GM23338 (cell line): ENCODE measurements at regions not wholly inside any gene's neighbourhood (a gene's known extent, or its start where the extent isn't known, plus 50 kb on each side); places are given as distances from the start of the nearest gene placed in this dataset.

Experiments used
- ATAC-seq: fragments of 200-7000 bp; cut with Tn5 transposase; 3 replicates; pipeline ENCODE4 v1.9.1; 2020
- DNase-seq: peaks from one replicate; pipeline ENCODE4 v3.0.0-alpha.2; 2015; ENCODE audit warnings: low spot score
- H2AFZ ChIP-seq: fragments of 200-600 bp; sonication (generic); 2 replicates; pipeline ENCODE4 v1.8.0; 2016; ENCODE audit warnings: antibody characterized with exemption, mild to moderate bottlenecking, moderate library complexity
- H3F3A ChIP-seq: fragments of 200-600 bp; sonication (generic); replicated peaks from 2 replicates; pipeline ENCODE4 v1.8.0; 2017; ENCODE audit warnings: antibody characterized with exemption, mixed run types, low read depth
- H3K27ac ChIP-seq: fragments of 200-600 bp; sonication (generic); 2 replicates; pipeline ENCODE4 v1.6.1; 2016; ENCODE audit warnings: low read depth
- H3K27me3 ChIP-seq: fragments of 200-600 bp; sonication (generic); 2 replicates; pipeline ENCODE4 v1.8.0; 2016; ENCODE audit warnings: mild to moderate bottlenecking, mixed run types, moderate library complexity; ENCODE audit not compliant: insufficient read depth
- H3K36me3 ChIP-seq: fragments of 200-600 bp; sonication (generic); 2 replicates; pipeline ENCODE4 v1.8.0; 2016; ENCODE audit warnings: mild to moderate bottlenecking; ENCODE audit not compliant: insufficient read depth
- H3K4me1 ChIP-seq: fragments of 200-600 bp; sonication (generic); 2 replicates; pipeline ENCODE4 v1.8.0; 2016; ENCODE audit warnings: mild to moderate bottlenecking, moderate library complexity; ENCODE audit not compliant: insufficient read depth
- H3K4me2 ChIP-seq: fragments of 200-600 bp; sonication (generic); 2 replicates; pipeline ENCODE4 v1.7.1; 2017; ENCODE audit warnings: mixed run types
- H3K4me3 ChIP-seq: fragments of 200-600 bp; sonication (generic); 2 replicates; pipeline ENCODE4 v1.6.1; 2016; ENCODE audit warnings: mixed run types
- H3K79me2 ChIP-seq: fragments of 200-600 bp; sonication (generic); replicated peaks from 2 replicates; pipeline ENCODE4 v1.8.0; 2017; ENCODE audit warnings: mild to moderate bottlenecking; ENCODE audit not compliant: insufficient read depth
- H3K9me2 ChIP-seq: fragments of 200-600 bp; sonication (generic); 2 replicates; pipeline ENCODE4 v1.8.0; 2017; ENCODE audit not compliant: insufficient read depth
- H4K20me1 ChIP-seq: fragments of 200-600 bp; sonication (generic); replicated peaks from 2 replicates; pipeline ENCODE4 v1.8.0; 2017; ENCODE audit warnings: mild to moderate bottlenecking; ENCODE audit not compliant: insufficient read depth
- H3K27ac Mint-ChIP-seq: 2 replicates; pipeline ENCODE4 v1.8.0; 2020; ENCODE audit warnings: inconsistent platforms, mild to moderate bottlenecking, moderate library complexity, mixed read lengths
- H3K27me3 Mint-ChIP-seq: 3 replicates; pipeline ENCODE4 v1.8.0; 2022; ENCODE audit warnings: low read depth, mild to moderate bottlenecking, moderate library complexity, mixed read lengths, inconsistent platforms; ENCODE audit not compliant: insufficient read depth, poor library complexity
- H3K36me3 Mint-ChIP-seq: 3 replicates; pipeline ENCODE4 v1.8.0; 2021; ENCODE audit warnings: low read depth, mild to moderate bottlenecking, inconsistent platforms, moderate library complexity, mixed read lengths
- H3K4me1 Mint-ChIP-seq: 3 replicates; pipeline ENCODE4 v1.8.0; 2020; ENCODE audit warnings: mild to moderate bottlenecking, inconsistent platforms, mixed read lengths
- H3K4me3 Mint-ChIP-seq: 3 replicates; pipeline ENCODE4 v1.8.0; 2021; ENCODE audit warnings: moderate library complexity, mild to moderate bottlenecking, inconsistent platforms, mixed read lengths
- H3K9me3 Mint-ChIP-seq: 3 replicates; pipeline ENCODE4 v1.8.0; 2020; ENCODE audit warnings: moderate library complexity, mild to moderate bottlenecking, inconsistent platforms, mixed read lengths
- CREB1 ChIP-seq: fragments of 250-450 bp; sonication (Bioruptor Pico); IDR thresholded peaks from 2 replicates; pipeline ENCODE4 v1.5.0; 2020; ENCODE audit warnings: low read depth, mild to moderate bottlenecking, moderate library complexity
- CTCF ChIP-seq, 2 experiments: fragments of 200-600 bp in 1 of 2; sonication (generic) in 1 of 2; conservative IDR thresholded peaks; 2 replicates each; pipeline versions ENCODE4 v1.5.1 to v1.6.1; 2016 to 2017; ENCODE audit warnings: antibody characterized with exemption in 2 of 2, low read depth in 2 of 2, mild to moderate bottlenecking in 2 of 2, moderate library complexity in 1 of 2
- ETS1 ChIP-seq: IDR thresholded peaks from 2 replicates; pipeline ENCODE4 v1.6.1; 2016; ENCODE audit warnings: antibody characterized with exemption
- EZH2 ChIP-seq: fragments of 200-600 bp; sonication (generic); IDR thresholded peaks from one replicate; pipeline ENCODE4 v1.8.0; 2017; ENCODE audit warnings: antibody characterized with exemption, mild to moderate bottlenecking, low read depth; ENCODE audit not compliant: unreplicated experiment
- EZH2phosphoT487 ChIP-seq: fragments of 200-600 bp; sonication (generic); IDR thresholded peaks from one replicate; pipeline ENCODE4 v1.8.1; 2018; ENCODE audit warnings: antibody characterized with exemption; ENCODE audit not compliant: unreplicated experiment
- JUNB ChIP-seq: IDR thresholded peaks from one replicate; pipeline ENCODE4 v1.6.1; 2016; ENCODE audit warnings: antibody characterized with exemption; ENCODE audit not compliant: unreplicated experiment
- NANOG ChIP-seq: IDR thresholded peaks from 2 replicates; pipeline ENCODE4 v1.6.1; 2016; ENCODE audit warnings: antibody characterized with exemption, borderline replicate concordance
- POLR2AphosphoS5 ChIP-seq: IDR thresholded peaks from 2 replicates; pipeline ENCODE4 v1.6.1; 2016; ENCODE audit warnings: antibody characterized with exemption, low read depth
- REST ChIP-seq: IDR thresholded peaks from one replicate; pipeline ENCODE4 v1.6.1; 2018; ENCODE audit warnings: antibody characterized with exemption; ENCODE audit not compliant: unreplicated experiment
- STAT1 ChIP-seq: IDR thresholded peaks from one replicate; pipeline ENCODE4 v1.6.1; 2016; ENCODE audit warnings: antibody characterized with exemption; ENCODE audit not compliant: unreplicated experiment
- ZNF114 ChIP-seq: fragments of 250-450 bp; sonication (Bioruptor Pico); IDR thresholded peaks from 2 replicates; pipeline ENCODE4 v1.5.0; 2020; ENCODE audit warnings: mild to moderate bottlenecking, moderate library complexity
- ZNF331 ChIP-seq: fragments of 250-450 bp; sonication (Bioruptor Pico); IDR thresholded peaks from 2 replicates; pipeline ENCODE4 v1.5.0; 2020; ENCODE audit warnings: low read depth, mild to moderate bottlenecking, moderate library complexity
- ZNF462 ChIP-seq: fragments of 250-450 bp; sonication (Bioruptor Pico); IDR thresholded peaks from 2 replicates; pipeline ENCODE4 v1.5.0; 2020; ENCODE audit warnings: mild to moderate bottlenecking, moderate library complexity

GRCh38 chr4:148980782-148981480, 538.7 kb upstream of the NR3C2 start:
- no peak overlapping the region for H3K27ac Mint-ChIP-seq

More at GRCh38 chr4:148980782-148981480, 538.7 kb upstream of the NR3C2 start:
- DNase-seq (no peak), ATAC-seq (no peak)
- H3K27ac ChIP-seq: no peak overlapping the region
- no peaks in the 10 kb centered on the region for H4K20me1 ChIP-seq
- H3K4me1 ChIP-seq: no peaks in the 10 kb centered on the region
- Mint-ChIP-seq H3K9me3 (no peaks in the 10 kb centered on the region), H3K27me3 (no peaks in the 10 kb centered on the region), H3K4me3 (no peak overlapping the region), H3K4me1 (no peaks in the 10 kb centered on the region), H3K36me3 (no peaks in the 10 kb centered on the region)
- no peak overlapping the region for H3K4me2 ChIP-seq
- no peaks in the 10 kb centered on the region for H3K36me3 ChIP-seq
- no peaks in the 10 kb centered on the region for H3K79me2 ChIP-seq
- H3F3A ChIP-seq: no peaks in the 10 kb centered on the region
- no peak overlapping the region for H2AFZ ChIP-seq
- H3K9me2 ChIP-seq: peaks cover 11% of the 10 kb centered on the region; the same call in 1 of the 2 replicates
- H3K4me3 ChIP-seq: no peak overlapping the region
- TF ChIP-seq ZNF114 (CRISPR knock-in tag) (no peak), ETS1 (no peak), STAT1 (no peak), REST (no peak), EZH2phosphoT487 (no peak), CTCF (conservative IDR thresholded peaks at IDR 0.05; ENCODE audit: low read depth in 2 of 2) (no peak), EZH2 (no peak), ZNF331 (CRISPR knock-in tag) (no peak), CREB1 (no peak), NANOG (no peak), ZNF462 (no peak), POLR2AphosphoS5 (no peak), JUNB (no peak)
- no peaks in the 10 kb centered on the region for H3K27me3 ChIP-seq
